Dermis blood vessel endothelial cell (primary cell): ENCODE measurements at regions not wholly inside any gene's neighbourhood (a gene's known extent, or its start where the extent isn't known, plus 50 kb on each side); places are given as distances from the start of the nearest gene placed in this dataset.
"Not testable (repeated sequence)": the region's sequence is repeated elsewhere in the genome, so short reads cannot be mapped to it uniquely, and the experiment has no call there.

Experiments
- DNase-seq: peaks from one replicate; pipeline ENCODE4 v3.0.0; 2010

DNA sequence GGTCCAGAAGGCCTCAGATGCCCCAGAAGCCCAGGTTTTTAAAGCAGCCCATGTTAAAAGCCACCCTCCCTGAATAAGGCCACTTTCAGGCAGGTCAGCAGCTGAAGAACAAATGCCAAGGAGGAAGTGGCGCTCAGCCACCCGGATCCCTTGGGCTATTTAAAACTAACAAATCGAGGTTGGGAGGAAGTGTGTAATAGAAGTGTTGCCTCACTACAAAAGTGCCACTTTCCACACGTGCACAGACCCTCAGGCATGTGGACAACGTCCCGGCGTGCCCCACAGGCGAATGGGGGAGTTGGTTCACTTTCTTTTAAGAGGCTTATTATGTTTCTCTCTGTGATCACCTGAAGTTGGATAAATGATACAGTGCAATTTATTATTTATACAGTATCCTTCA, 173.8 kb upstream of the SALL3 start:
- DNase-seq, result no peak

GRCh38 chr18:78807668-78808067, 171.9 kb upstream of the SALL3 start:
- no peak for DNase-seq

DNA sequence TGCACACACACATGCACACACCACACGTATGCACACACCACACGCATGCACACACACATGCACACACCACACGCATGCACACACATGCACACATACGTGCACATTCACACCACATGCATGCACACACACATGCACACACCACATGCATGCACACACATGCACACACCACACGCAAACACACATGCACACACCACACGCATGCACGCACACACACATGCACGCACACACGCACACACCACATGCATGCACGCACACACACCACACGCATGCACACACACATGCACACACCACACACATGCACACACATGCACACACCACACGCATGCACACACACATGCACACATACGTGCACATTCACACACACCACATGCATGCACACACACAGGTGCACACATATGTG, 169.8 kb upstream of the SALL3 start:
- DNase-seq, result no peak

GRCh38 chr18:78810706-78811105, 168.9 kb upstream of the SALL3 start:
- DNase-seq, result no peak

GRCh38 chr18:78812067-78812466, 167.6 kb upstream of the SALL3 start:
- DNase-seq, result no peak

DNA sequence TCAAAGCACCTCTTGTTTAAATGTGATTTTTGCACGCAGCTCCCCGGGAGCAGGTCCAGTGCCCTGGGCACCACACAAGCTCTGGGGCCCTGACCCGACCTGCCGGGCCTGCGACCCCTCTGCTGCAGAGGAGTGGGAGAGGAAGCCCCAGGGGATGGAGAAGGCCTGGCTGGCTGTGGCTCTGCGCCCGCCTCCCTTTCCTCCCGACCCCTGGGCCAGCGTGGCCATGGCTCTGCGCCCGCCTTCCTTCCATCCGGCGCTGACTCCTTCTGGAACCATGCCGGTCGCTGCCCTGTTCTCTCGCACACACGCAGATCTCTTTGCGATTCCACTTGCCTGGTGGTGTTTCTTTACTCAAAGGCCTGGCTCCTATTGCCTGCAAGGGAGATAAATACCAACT, 166.5 kb upstream of the SALL3 start:
- DNase-seq, result no peak

GRCh38 chr18:78813936-78814710, 165.5 kb upstream of the SALL3 start:
- no peak for DNase-seq

- no peak for DNase-seq
Measured at GRCh38 chr18:78814766-78815165, 164.9 kb upstream of the SALL3 start.

- no peak for DNase-seq
Measured at GRCh38 chr18:78816114-78816513, 163.5 kb upstream of the SALL3 start.

DNA sequence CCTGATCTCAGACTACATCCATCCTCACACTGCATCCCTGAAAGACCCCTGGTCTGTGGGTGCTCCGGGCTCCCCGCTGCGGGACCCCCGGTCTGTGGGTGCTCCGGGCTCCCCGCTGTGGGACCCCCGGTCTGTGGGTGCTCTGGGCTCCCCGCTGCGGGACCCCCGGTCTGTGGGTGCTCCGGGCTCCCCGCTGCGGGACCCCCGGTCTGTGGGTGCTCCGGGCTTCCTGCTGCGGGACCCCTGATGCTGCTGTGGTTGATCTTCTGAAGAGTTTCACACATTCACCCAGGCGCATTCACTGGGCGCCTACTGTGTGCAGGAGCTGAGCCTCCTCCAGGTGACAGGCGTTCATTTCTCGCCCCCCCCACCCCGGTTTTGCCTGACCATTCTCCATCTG, 162.7 kb upstream of the SALL3 start:
- DNase-seq, result no peak

- no peak for DNase-seq
Measured at GRCh38 chr18:78818495-78818894, 161.1 kb upstream of the SALL3 start.

- DNase-seq, result no peak
Measured at GRCh38 chr18:78818961-78819360, 160.7 kb upstream of the SALL3 start.

DNA sequence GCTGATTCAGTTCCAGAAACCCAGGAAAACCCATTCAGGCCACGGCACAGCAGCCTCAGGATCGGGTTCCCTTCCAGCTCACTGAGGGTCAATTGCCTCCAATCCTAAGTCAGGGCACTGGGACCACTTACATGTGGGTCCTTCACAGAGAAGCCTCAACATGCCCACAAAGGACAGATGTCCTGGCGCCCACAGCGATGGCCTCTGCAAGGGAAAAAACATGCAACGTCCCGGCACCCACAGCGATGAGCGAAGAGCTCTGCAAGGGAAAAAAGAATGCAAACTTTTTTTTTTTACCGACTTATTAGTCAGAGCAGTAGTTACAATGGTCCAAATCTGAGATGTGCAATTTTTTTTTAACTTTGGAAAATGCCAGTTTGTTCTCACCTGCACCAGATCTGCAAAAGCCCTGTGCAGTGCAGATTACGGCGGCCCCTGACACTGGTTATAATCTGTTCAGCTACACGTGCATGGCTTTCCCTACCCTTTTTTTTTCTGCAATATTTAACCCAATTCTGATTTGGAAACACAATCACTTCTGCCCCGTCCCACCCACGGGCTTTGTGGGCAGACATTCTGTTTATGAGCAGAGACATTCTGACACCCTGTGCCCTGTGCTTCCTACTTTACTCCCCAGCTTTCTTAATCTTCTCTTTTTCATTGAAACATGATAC, 159.3 kb upstream of the SALL3 start:
- no peak for DNase-seq

DNA sequence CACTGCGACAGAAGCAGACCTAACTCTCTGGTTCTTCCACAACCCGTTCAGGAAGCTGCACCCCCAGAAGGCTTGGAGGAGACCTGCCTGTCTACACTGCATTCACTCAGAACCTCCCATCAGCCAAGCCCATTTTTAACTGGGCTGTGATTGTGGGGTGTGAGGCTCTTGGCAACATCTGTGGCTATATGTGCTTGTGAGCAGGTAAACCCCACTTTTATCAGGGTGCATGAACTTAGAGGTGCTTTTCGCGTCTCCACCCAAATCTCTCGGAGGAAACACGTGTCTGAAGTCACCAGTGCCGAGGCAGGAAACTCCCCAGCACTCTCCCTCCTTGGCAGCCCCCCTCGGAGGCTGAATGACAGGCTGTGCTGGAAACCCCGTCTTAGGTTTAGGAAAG, 158.2 kb upstream of the SALL3 start:
- no peak for DNase-seq

GRCh38 chr18:78822171-78822948, 157.3 kb upstream of the SALL3 start:
- DNase-seq, result no peak

- no peak for DNase-seq
Measured at GRCh38 chr18:78822949-78823285, 156.7 kb upstream of the SALL3 start.

- no peak for DNase-seq
Measured at GRCh38 chr18:78825168-78825567, 154.4 kb upstream of the SALL3 start.

DNA sequence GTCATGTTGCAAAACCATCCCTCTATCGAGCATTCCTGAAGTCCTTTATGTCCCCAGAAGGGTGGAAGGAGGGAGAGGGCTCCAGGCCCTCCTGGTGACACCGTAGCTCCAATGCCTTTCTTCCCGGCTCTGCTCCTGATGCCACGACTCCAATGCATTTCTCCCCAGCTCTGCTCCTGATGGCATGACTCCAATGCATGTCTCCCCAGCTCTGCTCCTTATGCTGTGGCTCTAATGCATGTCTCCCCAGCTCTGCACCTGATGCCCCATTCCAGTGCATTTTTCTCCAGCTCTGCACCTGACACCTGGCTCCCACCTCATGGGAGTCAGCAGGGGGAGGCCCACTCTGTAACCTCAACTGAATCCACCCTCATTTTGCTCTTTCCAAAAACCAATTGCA, 153.0 kb upstream of the SALL3 start:
- DNase-seq, result no peak

GRCh38 chr18:78827141-78827540, 152.5 kb upstream of the SALL3 start:
- no peak for DNase-seq

GRCh38 chr18:78828131-78828530, 151.5 kb upstream of the SALL3 start:
- no peak for DNase-seq

- not testable (repeated sequence) for DNase-seq
Measured at GRCh38 chr18:78829026-78829425, 150.6 kb upstream of the SALL3 start.

- DNase-seq, result no peak
Measured at GRCh38 chr18:78830161-78830560, 149.5 kb upstream of the SALL3 start.

DNA sequence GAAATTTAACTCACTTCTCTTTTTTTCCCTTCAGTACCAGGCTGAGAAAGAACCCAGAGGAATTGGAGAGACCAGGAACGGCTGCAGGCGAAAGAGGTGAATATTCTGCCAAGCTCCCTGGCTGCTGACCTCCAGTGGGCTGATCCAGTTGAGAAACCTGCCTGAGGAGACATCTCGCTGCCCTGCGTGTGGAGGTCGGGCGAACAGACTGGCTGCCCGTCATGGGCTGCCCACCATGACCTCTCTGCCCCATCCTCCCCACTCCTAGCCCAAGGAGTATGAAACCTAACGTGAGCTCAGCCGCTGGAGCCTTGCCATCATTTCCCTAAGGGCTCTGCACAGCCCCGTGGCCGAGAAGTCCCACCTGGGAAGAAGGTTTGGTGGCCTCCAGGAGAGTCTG, 148.8 kb upstream of the SALL3 start:
- no peak for DNase-seq

DNA sequence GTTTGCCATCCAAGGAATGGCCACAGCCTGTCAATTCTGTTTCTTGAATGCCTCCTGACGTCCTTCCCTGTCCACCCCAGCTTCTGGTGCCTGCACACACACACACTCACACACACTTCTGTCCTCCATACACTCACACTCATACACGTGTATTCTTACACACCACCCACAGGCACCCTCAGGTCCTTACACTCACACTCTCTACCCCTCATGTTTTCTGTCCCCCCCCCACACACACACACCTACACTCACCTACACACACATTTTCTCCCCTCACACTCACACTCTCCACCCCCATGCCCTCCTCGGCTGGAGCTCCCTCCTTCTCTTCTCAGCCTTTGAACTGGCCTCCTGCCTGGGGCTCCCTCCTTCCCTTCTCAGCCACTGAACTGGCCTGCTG, 148.0 kb upstream of the SALL3 start:
- no peak for DNase-seq
